Thyroid gland (tissue), 4 donors: ENCODE measurements at regions not wholly inside any gene's neighbourhood (a gene's known extent, or its start where the extent isn't known, plus 50 kb on each side); places are given as distances from the start of the nearest gene placed in this dataset.

Experiments
- POLR2A ChIP-seq, 2 donors: fragments of 450-650 bp; IDR thresholded peaks; one replicate each; pipeline ENCODE4 v1.6.1; 2017; ENCODE audit warnings: antibody characterized with exemption in 2 of 2, mild to moderate bottlenecking in 2 of 2, moderate library complexity in 1 of 2
- TF ChIP-seq, protein P1 (sequence below), 6 experiments: fragments of 200-600 bp in 3 of 6; fragments of 450-650 bp in 3 of 6; sonication (generic) in 3 of 6; IDR thresholded peaks; one replicate each; pipeline ENCODE4 v1.5.1; 2016 to 2019; ENCODE audit warnings: antibody characterized with exemption in 6 of 6, mild to moderate bottlenecking in 2 of 6, inconsistent platforms in 1 of 6, moderate library complexity in 1 of 6

GRCh38 chr11:115682101-115682500 is 177.9 kb upstream of the CADM1 start:
- no peak for TF ChIP-seq POLR2A (IDR thresholded peaks at IDR 0.05)
- TF ChIP-seq, protein P1, sequence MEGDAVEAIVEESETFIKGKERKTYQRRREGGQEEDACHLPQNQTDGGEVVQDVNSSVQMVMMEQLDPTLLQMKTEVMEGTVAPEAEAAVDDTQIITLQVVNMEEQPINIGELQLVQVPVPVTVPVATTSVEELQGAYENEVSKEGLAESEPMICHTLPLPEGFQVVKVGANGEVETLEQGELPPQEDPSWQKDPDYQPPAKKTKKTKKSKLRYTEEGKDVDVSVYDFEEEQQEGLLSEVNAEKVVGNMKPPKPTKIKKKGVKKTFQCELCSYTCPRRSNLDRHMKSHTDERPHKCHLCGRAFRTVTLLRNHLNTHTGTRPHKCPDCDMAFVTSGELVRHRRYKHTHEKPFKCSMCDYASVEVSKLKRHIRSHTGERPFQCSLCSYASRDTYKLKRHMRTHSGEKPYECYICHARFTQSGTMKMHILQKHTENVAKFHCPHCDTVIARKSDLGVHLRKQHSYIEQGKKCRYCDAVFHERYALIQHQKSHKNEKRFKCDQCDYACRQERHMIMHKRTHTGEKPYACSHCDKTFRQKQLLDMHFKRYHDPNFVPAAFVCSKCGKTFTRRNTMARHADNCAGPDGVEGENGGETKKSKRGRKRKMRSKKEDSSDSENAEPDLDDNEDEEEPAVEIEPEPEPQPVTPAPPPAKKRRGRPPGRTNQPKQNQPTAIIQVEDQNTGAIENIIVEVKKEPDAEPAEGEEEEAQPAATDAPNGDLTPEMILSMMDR (IDR thresholded peaks at IDR 0.05), result no peak
